Hepatocyte (in vitro differentiated cells): ENCODE measurements at regions not wholly inside any gene's neighbourhood (a gene's known extent, or its start where the extent isn't known, plus 50 kb on each side); places are given as distances from the start of the nearest gene placed in this dataset.

Experiments
- DNase-seq: peaks from one replicate; pipeline ENCODE4 v3.0.0-alpha.2; 2016; ENCODE audit warnings: low spot score
- H2AFZ ChIP-seq: fragments of 200-600 bp; sonication (generic); 2 replicates; pipeline ENCODE4 v1.6.0; 2016; ENCODE audit warnings: antibody characterized with exemption, mild to moderate bottlenecking
- H3K27ac ChIP-seq: fragments of 200-600 bp; sonication (generic); 2 replicates; pipeline ENCODE4 v1.5.1; 2016; ENCODE audit warnings: mild to moderate bottlenecking
- H3K27me3 ChIP-seq: fragments of 200-600 bp; sonication (generic); 2 replicates; pipeline ENCODE4 v1.6.1; 2016
- H3K36me3 ChIP-seq: fragments of 200-600 bp; sonication (generic); replicated peaks from 2 replicates; pipeline ENCODE4 v1.5.1; 2016; ENCODE audit warnings: low read depth; ENCODE audit not compliant: insufficient read depth
- H3K4me1 ChIP-seq: fragments of 200-600 bp; sonication (generic); 2 replicates; pipeline ENCODE4 v1.5.1; 2016; ENCODE audit warnings: mild to moderate bottlenecking, moderate library complexity; ENCODE audit not compliant: insufficient read depth
- H3K4me2 ChIP-seq: fragments of 200-600 bp; sonication (generic); 2 replicates; pipeline ENCODE4 v1.6.0; 2016
- H3K4me3 ChIP-seq: fragments of 200-600 bp; sonication (generic); 2 replicates; pipeline ENCODE4 v1.5.1; 2016; ENCODE audit warnings: mild to moderate bottlenecking
- H3K79me2 ChIP-seq: fragments of 200-600 bp; sonication (generic); 2 replicates; pipeline ENCODE4 v1.6.0; 2017; ENCODE audit warnings: mild to moderate bottlenecking
- H3K9me2 ChIP-seq: fragments of 200-600 bp; sonication (generic); replicated peaks from 2 replicates; pipeline ENCODE4 v1.6.0; 2017; ENCODE audit warnings: mild to moderate bottlenecking; ENCODE audit not compliant: insufficient read depth
- H3K9me3 ChIP-seq: fragments of 200-600 bp; sonication (generic); 2 replicates; pipeline ENCODE4 v1.5.1; 2016; ENCODE audit warnings: low read depth, mild to moderate bottlenecking
- H4K20me1 ChIP-seq: fragments of 200-600 bp; sonication (generic); 2 replicates; pipeline ENCODE4 v1.6.0; 2016; ENCODE audit warnings: mild to moderate bottlenecking; ENCODE audit not compliant: insufficient read depth, poor library complexity, severe bottlenecking
- EZH2 ChIP-seq: fragments of 200-600 bp; sonication (generic); IDR thresholded peaks from 2 replicates; pipeline ENCODE4 v1.6.1; 2016; ENCODE audit warnings: antibody characterized with exemption, mild to moderate bottlenecking, borderline replicate concordance
- EZH2phosphoT487 ChIP-seq: fragments of 200-600 bp; sonication (generic); IDR thresholded peaks from one replicate; pipeline ENCODE4 v1.6.1; 2018; ENCODE audit warnings: antibody characterized with exemption, mild to moderate bottlenecking, low read depth, moderate library complexity; ENCODE audit not compliant: unreplicated experiment, severe bottlenecking
- WGBS: methylation state at CpG from one replicate; pipeline ENCODE4 v1.1.6; 2016; ENCODE audit warnings: low lambda C conversion rate; ENCODE audit errors: missing lambda C conversion rate; 5-methylcytosine and 5-hydroxymethylcytosine counted together
- TF ChIP-seq, protein P1 (sequence below): fragments of 200-600 bp; sonication (generic); IDR thresholded peaks from 2 replicates; pipeline ENCODE4 v1.5.1; 2016; ENCODE audit warnings: antibody characterized with exemption, mild to moderate bottlenecking; ENCODE audit not compliant: poor library complexity

DNA sequence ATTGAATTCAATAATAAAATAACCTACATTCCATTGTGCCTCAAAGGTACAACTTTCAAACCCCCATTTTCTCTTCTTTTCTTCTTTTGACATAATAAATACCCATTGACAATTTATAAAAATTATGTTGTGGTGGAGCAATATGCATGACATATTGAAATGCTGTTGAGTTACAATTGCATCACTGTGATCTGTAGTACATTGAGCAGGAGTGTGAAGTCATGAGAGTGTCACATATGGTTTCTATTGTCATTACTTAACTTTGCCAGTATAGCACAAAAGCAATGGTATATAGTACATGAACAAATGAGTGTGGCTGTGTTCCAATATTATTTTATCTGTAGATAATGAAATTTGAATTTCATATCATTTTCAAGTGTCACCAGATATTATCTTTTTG lies 441.3 kb downstream of the GJA1 start:
- Histone ChIP-seq H3K36me3 (no peaks in the 10 kb centered on the region), H3K9me3 (no peaks in the 10 kb centered on the region), H4K20me1 (no peaks in the 10 kb centered on the region), H3K4me1 (no peaks in the 10 kb centered on the region), H3K79me2 (no peaks in the 10 kb centered on the region), H3K27ac (no peak overlapping the region), H3K4me3 (no peak overlapping the region), H3K27me3 (no peaks in the 10 kb centered on the region), H2AFZ (no peak overlapping the region), H3K4me2 (no peak overlapping the region), H3K9me2 (no peaks in the 10 kb centered on the region)
- DNase-seq, result no peak
- TF ChIP-seq, protein P1, sequence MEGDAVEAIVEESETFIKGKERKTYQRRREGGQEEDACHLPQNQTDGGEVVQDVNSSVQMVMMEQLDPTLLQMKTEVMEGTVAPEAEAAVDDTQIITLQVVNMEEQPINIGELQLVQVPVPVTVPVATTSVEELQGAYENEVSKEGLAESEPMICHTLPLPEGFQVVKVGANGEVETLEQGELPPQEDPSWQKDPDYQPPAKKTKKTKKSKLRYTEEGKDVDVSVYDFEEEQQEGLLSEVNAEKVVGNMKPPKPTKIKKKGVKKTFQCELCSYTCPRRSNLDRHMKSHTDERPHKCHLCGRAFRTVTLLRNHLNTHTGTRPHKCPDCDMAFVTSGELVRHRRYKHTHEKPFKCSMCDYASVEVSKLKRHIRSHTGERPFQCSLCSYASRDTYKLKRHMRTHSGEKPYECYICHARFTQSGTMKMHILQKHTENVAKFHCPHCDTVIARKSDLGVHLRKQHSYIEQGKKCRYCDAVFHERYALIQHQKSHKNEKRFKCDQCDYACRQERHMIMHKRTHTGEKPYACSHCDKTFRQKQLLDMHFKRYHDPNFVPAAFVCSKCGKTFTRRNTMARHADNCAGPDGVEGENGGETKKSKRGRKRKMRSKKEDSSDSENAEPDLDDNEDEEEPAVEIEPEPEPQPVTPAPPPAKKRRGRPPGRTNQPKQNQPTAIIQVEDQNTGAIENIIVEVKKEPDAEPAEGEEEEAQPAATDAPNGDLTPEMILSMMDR, result no peak
- no peak for TF ChIP-seq EZH2
- TF ChIP-seq EZH2phosphoT487, result no peak

- H4K20me1 ChIP-seq, result no peaks in the 10 kb centered on the region
- H3K27me3 ChIP-seq, result no peaks in the 10 kb centered on the region
- H3K9me3 ChIP-seq, result no peaks in the 10 kb centered on the region
- TF ChIP-seq, protein P1, result no peak
- TF ChIP-seq EZH2 (no peak), EZH2phosphoT487 (no peak)
- no peaks in the 10 kb centered on the region for H3K79me2 ChIP-seq
- H3K4me2 ChIP-seq, result no peak overlapping the region
- no peak for DNase-seq
- no peak overlapping the region for H2AFZ ChIP-seq
- H3K27ac ChIP-seq, result no peak overlapping the region
- H3K4me1 ChIP-seq, result peaks cover 2% of the 10 kb centered on the region
- H3K9me2 ChIP-seq, result no peaks in the 10 kb centered on the region
- H3K36me3 ChIP-seq, result no peaks in the 10 kb centered on the region
- no peak overlapping the region for H3K4me3 ChIP-seq
- WGBS, result 56% methylated on average over 1 of the region's 1 CpG
These were observed 443.7 kb downstream of the GJA1 start for GRCh38 chr6:121879149-121879548.

GRCh38 chr6:121880831-121881230 lies 445.4 kb downstream of the GJA1 start:
- no peak overlapping the region for H3K4me2 ChIP-seq
- no peaks in the 10 kb centered on the region for H3K27me3 ChIP-seq
- H2AFZ ChIP-seq, result no peak overlapping the region
- TF ChIP-seq EZH2phosphoT487 (no peak), EZH2 (no peak)
- TF ChIP-seq, protein P1, result no peak
- no peak for DNase-seq
- no peaks in the 10 kb centered on the region for H3K79me2 ChIP-seq
- H3K9me3 ChIP-seq, result no peaks in the 10 kb centered on the region
- peaks cover 14% of the 10 kb centered on the region for H3K4me1 ChIP-seq
- H3K27ac ChIP-seq, result no peak overlapping the region
- H3K36me3 ChIP-seq, result no peaks in the 10 kb centered on the region
- no peaks in the 10 kb centered on the region for H4K20me1 ChIP-seq
- no peaks in the 10 kb centered on the region for H3K9me2 ChIP-seq
- H3K4me3 ChIP-seq, result no peak overlapping the region

DNA sequence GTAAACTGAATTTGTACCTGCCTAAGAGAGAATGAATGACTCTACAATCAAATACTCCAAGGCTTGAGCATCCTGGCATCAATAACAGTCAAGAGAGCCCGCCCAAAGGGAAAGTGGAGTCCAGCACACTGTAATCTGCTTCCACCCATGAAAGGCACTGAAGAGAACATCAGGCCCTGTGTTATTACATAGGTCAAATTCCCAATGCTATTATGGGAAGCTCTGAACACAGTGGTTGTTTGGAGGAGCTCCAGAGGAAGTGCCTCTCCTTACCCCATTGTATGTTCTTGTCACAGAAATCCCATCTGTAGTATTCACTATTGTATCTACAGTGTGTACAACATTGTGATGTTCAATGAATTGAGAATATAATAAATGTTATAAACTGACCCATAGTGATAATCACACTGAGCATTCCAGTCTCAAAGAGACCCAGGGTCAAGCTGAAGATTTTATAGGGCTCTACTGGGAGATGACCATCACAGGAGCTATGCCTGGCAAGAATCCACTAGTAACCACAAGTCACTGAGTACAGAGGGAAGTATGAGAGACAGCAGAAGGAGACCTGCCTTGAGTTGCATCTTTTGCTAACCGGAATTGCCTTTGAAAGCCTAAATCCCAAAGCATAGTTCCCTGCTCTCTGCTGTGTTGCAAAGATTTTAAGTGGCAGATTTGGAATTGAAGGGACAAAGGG lies 446.7 kb downstream of the GJA1 start:
- Histone ChIP-seq H3K36me3 (no peaks in the 10 kb centered on the region), H3K79me2 (no peaks in the 10 kb centered on the region), H3K4me1 (peaks cover 19% of the 10 kb centered on the region), H3K9me2 (no peaks in the 10 kb centered on the region), H3K4me3 (no peak overlapping the region), H2AFZ (no peak overlapping the region), H3K27ac (no peak overlapping the region), H3K9me3 (no peaks in the 10 kb centered on the region), H3K27me3 (no peaks in the 10 kb centered on the region), H4K20me1 (no peaks in the 10 kb centered on the region), H3K4me2 (no peak overlapping the region)
- WGBS, result 82% methylated on average over 2 of the region's 2 CpGs
- DNase-seq, result no peak
- no peak for TF ChIP-seq EZH2
- no peak for TF ChIP-seq EZH2phosphoT487
- TF ChIP-seq, protein P1, result no peak
